ENCODE measurements at regions not wholly inside any gene's neighbourhood (a gene's known extent, or its start where the extent isn't known, plus 50 kb on each side); places are given as distances from the start of the nearest gene placed in this dataset.
"Not testable (repeated sequence)": the region's sequence is repeated elsewhere in the genome, so short reads cannot be mapped to it uniquely, and the experiment has no call there.

GRCh38 chr12:97076912-97077311 is 169.9 kb downstream of the NEDD1 start:
- H3K4me1 ChIP-seq (ENCODE audit: control insufficient read depth, insufficient read depth, low read length, poor library complexity, severe bottlenecking); H3K27me3 ChIP-seq (replicated peaks; ENCODE audit: control insufficient read depth, insufficient read depth, low read length, poor library complexity, severe bottlenecking); H3K9me3 ChIP-seq (ENCODE audit: control insufficient read depth, low read length); H3K27ac ChIP-seq (ENCODE audit: insufficient read depth, low read length, poor library complexity, severe bottlenecking); H3K4me3 ChIP-seq (ENCODE audit: insufficient read depth, low read depth, low read length, poor library complexity, severe bottlenecking); DNase-seq; H3K36me3 ChIP-seq (ENCODE audit: control insufficient read depth, insufficient read depth, low read length): not testable (repeated sequence)

- H3K27ac ChIP-seq (ENCODE audit: insufficient read depth, low read length, poor library complexity, severe bottlenecking), result no peak overlapping the region
- DNase-seq, result no peak
- no peaks in the 10 kb centered on the region for H3K4me1 ChIP-seq (ENCODE audit: control insufficient read depth, insufficient read depth, low read length, poor library complexity, severe bottlenecking)
- H3K36me3 ChIP-seq (ENCODE audit: control insufficient read depth, insufficient read depth, low read length), result no peaks in the 10 kb centered on the region
- H3K27me3 ChIP-seq (replicated peaks; ENCODE audit: control insufficient read depth, insufficient read depth, low read length, poor library complexity, severe bottlenecking), result no peaks in the 10 kb centered on the region
- no peaks in the 10 kb centered on the region for H3K9me3 ChIP-seq (ENCODE audit: control insufficient read depth, low read length)
- H3K4me3 ChIP-seq (ENCODE audit: insufficient read depth, low read depth, low read length, poor library complexity, severe bottlenecking), result no peak overlapping the region
These were observed 175.0 kb downstream of the NEDD1 start for GRCh38 chr12:97082029-97082428.

GRCh38 chr12:97093187-97093683 is 186.2 kb downstream of the NEDD1 start:
- H3K9me3 ChIP-seq (ENCODE audit: control insufficient read depth, low read length), result no peaks in the 10 kb centered on the region
- no peak overlapping the region for H3K27ac ChIP-seq (ENCODE audit: insufficient read depth, low read length, poor library complexity, severe bottlenecking)
- H3K36me3 ChIP-seq (ENCODE audit: control insufficient read depth, insufficient read depth, low read length), result no peaks in the 10 kb centered on the region
- no peaks in the 10 kb centered on the region for H3K27me3 ChIP-seq (replicated peaks; ENCODE audit: control insufficient read depth, insufficient read depth, low read length, poor library complexity, severe bottlenecking)
- DNase-seq, result no peak
- H3K4me3 ChIP-seq (ENCODE audit: insufficient read depth, low read depth, low read length, poor library complexity, severe bottlenecking), result no peak overlapping the region
- H3K4me1 ChIP-seq (ENCODE audit: control insufficient read depth, insufficient read depth, low read length, poor library complexity, severe bottlenecking), result no peaks in the 10 kb centered on the region

- H3K4me3 ChIP-seq (ENCODE audit: insufficient read depth, low read depth, low read length, poor library complexity, severe bottlenecking), result no peak overlapping the region
These were observed 190.7 kb downstream of the NEDD1 start for GRCh38 chr12:97097734-97098133.

GRCh38 chr12:97109441-97109840 is 202.4 kb downstream of the NEDD1 start:
- Histone ChIP-seq H3K27ac (ENCODE audit: insufficient read depth, low read length, poor library complexity, severe bottlenecking) (no peak overlapping the region), H3K4me1 (ENCODE audit: control insufficient read depth, insufficient read depth, low read length, poor library complexity, severe bottlenecking) (no peaks in the 10 kb centered on the region), H3K27me3 (replicated peaks; ENCODE audit: control insufficient read depth, insufficient read depth, low read length, poor library complexity, severe bottlenecking) (no peaks in the 10 kb centered on the region), H3K36me3 (ENCODE audit: control insufficient read depth, insufficient read depth, low read length) (no peaks in the 10 kb centered on the region), H3K9me3 (ENCODE audit: control insufficient read depth, low read length) (no peaks in the 10 kb centered on the region), H3K4me3 (ENCODE audit: insufficient read depth, low read depth, low read length, poor library complexity, severe bottlenecking) (no peak overlapping the region)
- DNase-seq, result no peak

More at GRCh38 chr12:97097734-97098133, 190.7 kb downstream of the NEDD1 start:
- Histone ChIP-seq H3K4me1 (ENCODE audit: control insufficient read depth, insufficient read depth, low read length, poor library complexity, severe bottlenecking) (no peaks in the 10 kb centered on the region), H3K36me3 (ENCODE audit: control insufficient read depth, insufficient read depth, low read length) (no peaks in the 10 kb centered on the region), H3K27me3 (replicated peaks; ENCODE audit: control insufficient read depth, insufficient read depth, low read length, poor library complexity, severe bottlenecking) (no peaks in the 10 kb centered on the region), H3K27ac (ENCODE audit: insufficient read depth, low read length, poor library complexity, severe bottlenecking) (no peak overlapping the region), H3K9me3 (ENCODE audit: control insufficient read depth, low read length) (no peaks in the 10 kb centered on the region)
- no peak for DNase-seq

GRCh38 chr12:97112136-97112535 is 205.1 kb downstream of the NEDD1 start:
- H3K4me1 ChIP-seq (ENCODE audit: control insufficient read depth, insufficient read depth, low read length, poor library complexity, severe bottlenecking), result no peaks in the 10 kb centered on the region
- H3K4me3 ChIP-seq (ENCODE audit: insufficient read depth, low read depth, low read length, poor library complexity, severe bottlenecking), result no peak overlapping the region
- no peaks in the 10 kb centered on the region for H3K36me3 ChIP-seq (ENCODE audit: control insufficient read depth, insufficient read depth, low read length)
- no peaks in the 10 kb centered on the region for H3K9me3 ChIP-seq (ENCODE audit: control insufficient read depth, low read length)
- H3K27ac ChIP-seq (ENCODE audit: insufficient read depth, low read length, poor library complexity, severe bottlenecking), result no peak overlapping the region
- H3K27me3 ChIP-seq (replicated peaks; ENCODE audit: control insufficient read depth, insufficient read depth, low read length, poor library complexity, severe bottlenecking), result no peaks in the 10 kb centered on the region
- DNase-seq, result no peak

DNA sequence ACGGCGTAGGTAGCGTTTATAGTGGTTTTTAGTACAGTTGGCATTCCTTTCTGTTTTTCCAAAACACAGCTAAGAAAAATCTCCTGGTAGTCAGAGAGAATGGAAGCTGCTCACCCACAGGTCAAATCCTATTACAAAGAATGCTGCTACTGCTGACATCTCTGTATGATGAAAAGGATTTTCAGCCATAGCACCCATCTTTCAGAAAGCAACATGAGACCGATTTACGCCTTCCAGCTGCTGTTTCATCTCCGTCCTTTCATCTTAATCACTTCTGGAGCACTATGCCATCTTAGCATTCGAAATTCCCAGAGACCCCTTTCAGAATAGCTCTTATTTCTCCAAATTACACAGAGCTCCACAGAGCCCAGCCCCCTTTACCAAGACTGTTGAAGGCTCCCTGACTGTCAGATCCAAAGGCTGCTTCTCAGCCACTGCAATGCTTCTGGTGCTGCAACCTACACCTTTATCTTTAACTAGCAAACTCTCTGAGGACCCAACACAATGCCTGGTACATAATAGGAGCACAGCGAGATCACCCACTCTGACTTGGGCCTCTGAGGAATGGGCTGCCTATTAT is 211.8 kb downstream of the NEDD1 start:
- H3K36me3 ChIP-seq (ENCODE audit: control insufficient read depth, insufficient read depth, low read length), result no peaks in the 10 kb centered on the region
- no peaks in the 10 kb centered on the region for H3K9me3 ChIP-seq (ENCODE audit: control insufficient read depth, low read length)
- no peak overlapping the region for H3K4me3 ChIP-seq (ENCODE audit: insufficient read depth, low read depth, low read length, poor library complexity, severe bottlenecking)
- DNase-seq, result no peak
- H3K4me1 ChIP-seq (ENCODE audit: control insufficient read depth, insufficient read depth, low read length, poor library complexity, severe bottlenecking), result no peaks in the 10 kb centered on the region
- H3K27me3 ChIP-seq (replicated peaks; ENCODE audit: control insufficient read depth, insufficient read depth, low read length, poor library complexity, severe bottlenecking), result peaks cover 3% of the 10 kb centered on the region
- no peak overlapping the region for H3K27ac ChIP-seq (ENCODE audit: insufficient read depth, low read length, poor library complexity, severe bottlenecking)

DNA sequence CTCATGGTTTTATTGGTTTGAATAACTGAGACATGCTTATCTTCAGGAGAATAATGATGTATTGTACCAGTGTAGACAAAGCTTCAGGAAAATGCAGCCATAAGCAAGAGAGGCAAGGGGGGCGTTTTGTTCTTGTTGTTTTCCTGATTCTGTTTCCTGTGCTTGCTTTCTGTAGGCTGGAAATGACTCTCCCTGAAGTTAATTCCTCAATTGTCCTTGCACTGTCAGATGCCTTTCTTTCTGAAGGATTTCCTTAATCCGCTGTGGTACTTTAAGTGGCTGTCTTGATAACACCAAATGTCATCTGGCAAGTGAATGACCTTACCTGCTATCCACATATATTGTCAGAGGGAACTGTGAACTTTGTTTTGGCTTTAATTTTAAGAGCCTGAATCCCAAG is 220.0 kb downstream of the NEDD1 start:
- Histone ChIP-seq H3K27ac (ENCODE audit: insufficient read depth, low read length, poor library complexity, severe bottlenecking) (no peak overlapping the region), H3K4me3 (ENCODE audit: insufficient read depth, low read depth, low read length, poor library complexity, severe bottlenecking) (no peak overlapping the region), H3K36me3 (ENCODE audit: control insufficient read depth, insufficient read depth, low read length) (no peaks in the 10 kb centered on the region), H3K9me3 (ENCODE audit: control insufficient read depth, low read length) (no peaks in the 10 kb centered on the region), H3K27me3 (replicated peaks; ENCODE audit: control insufficient read depth, insufficient read depth, low read length, poor library complexity, severe bottlenecking) (no peaks in the 10 kb centered on the region), H3K4me1 (ENCODE audit: control insufficient read depth, insufficient read depth, low read length, poor library complexity, severe bottlenecking) (no peaks in the 10 kb centered on the region)
- no peak for DNase-seq

GRCh38 chr12:97131220-97131981 is 224.3 kb downstream of the NEDD1 start:
- Histone ChIP-seq H3K4me1 (ENCODE audit: control insufficient read depth, insufficient read depth, low read length, poor library complexity, severe bottlenecking) (no peaks in the 10 kb centered on the region), H3K27me3 (replicated peaks; ENCODE audit: control insufficient read depth, insufficient read depth, low read length, poor library complexity, severe bottlenecking) (no peaks in the 10 kb centered on the region), H3K4me3 (ENCODE audit: insufficient read depth, low read depth, low read length, poor library complexity, severe bottlenecking) (no peak overlapping the region), H3K27ac (ENCODE audit: insufficient read depth, low read length, poor library complexity, severe bottlenecking) (no peak overlapping the region), H3K36me3 (ENCODE audit: control insufficient read depth, insufficient read depth, low read length) (no peaks in the 10 kb centered on the region), H3K9me3 (ENCODE audit: control insufficient read depth, low read length) (no peaks in the 10 kb centered on the region)
- DNase-seq, result no peak

DNA sequence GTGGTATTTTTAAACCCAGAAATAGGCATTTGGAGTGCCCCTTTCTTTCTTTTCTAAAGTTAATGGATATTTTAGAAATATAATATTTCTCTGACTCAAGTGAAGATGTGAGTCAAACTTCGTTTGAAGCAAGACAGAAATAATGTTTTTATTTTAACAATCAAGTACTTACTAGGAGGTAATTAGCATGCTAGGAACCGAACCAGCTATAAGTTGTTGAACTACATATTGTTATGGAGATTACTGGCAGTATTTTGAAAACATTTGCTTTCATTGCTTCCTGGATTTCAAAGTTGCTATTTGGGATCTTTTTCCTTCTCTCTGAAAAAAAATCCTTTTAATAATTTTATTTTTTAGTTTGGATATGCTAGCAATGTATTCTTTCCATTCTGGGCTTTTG is 225.2 kb downstream of the NEDD1 start:
- no peaks in the 10 kb centered on the region for H3K4me1 ChIP-seq (ENCODE audit: control insufficient read depth, insufficient read depth, low read length, poor library complexity, severe bottlenecking)
- H3K4me3 ChIP-seq (ENCODE audit: insufficient read depth, low read depth, low read length, poor library complexity, severe bottlenecking), result no peak overlapping the region
- no peak overlapping the region for H3K27ac ChIP-seq (ENCODE audit: insufficient read depth, low read length, poor library complexity, severe bottlenecking)
- no peak for DNase-seq
- no peaks in the 10 kb centered on the region for H3K36me3 ChIP-seq (ENCODE audit: control insufficient read depth, insufficient read depth, low read length)
- no peaks in the 10 kb centered on the region for H3K9me3 ChIP-seq (ENCODE audit: control insufficient read depth, low read length)
- peaks cover 6% of the 10 kb centered on the region for H3K27me3 ChIP-seq (replicated peaks; ENCODE audit: control insufficient read depth, insufficient read depth, low read length, poor library complexity, severe bottlenecking)

Data from effector memory CD4-positive, alpha-beta T cell (primary cell).